ENCODE measurements at regions not wholly inside any gene's neighbourhood (a gene's known extent, or its start where the extent isn't known, plus 50 kb on each side); places are given as distances from the start of the nearest gene placed in this dataset.

GRCh38 chr2:16118611-16119590 is 178.6 kb downstream of the MYCN start:
- no peak for DNase-seq (ENCODE audit: low read depth)

- DNase-seq (ENCODE audit: low read depth) = no peak
These were observed 177.7 kb downstream of the MYCN start for GRCh38 chr2:16117791-16118610.

GRCh38 chr2:16117021-16117700 is 176.8 kb downstream of the MYCN start:
- no peak for DNase-seq (ENCODE audit: low read depth)

DNA sequence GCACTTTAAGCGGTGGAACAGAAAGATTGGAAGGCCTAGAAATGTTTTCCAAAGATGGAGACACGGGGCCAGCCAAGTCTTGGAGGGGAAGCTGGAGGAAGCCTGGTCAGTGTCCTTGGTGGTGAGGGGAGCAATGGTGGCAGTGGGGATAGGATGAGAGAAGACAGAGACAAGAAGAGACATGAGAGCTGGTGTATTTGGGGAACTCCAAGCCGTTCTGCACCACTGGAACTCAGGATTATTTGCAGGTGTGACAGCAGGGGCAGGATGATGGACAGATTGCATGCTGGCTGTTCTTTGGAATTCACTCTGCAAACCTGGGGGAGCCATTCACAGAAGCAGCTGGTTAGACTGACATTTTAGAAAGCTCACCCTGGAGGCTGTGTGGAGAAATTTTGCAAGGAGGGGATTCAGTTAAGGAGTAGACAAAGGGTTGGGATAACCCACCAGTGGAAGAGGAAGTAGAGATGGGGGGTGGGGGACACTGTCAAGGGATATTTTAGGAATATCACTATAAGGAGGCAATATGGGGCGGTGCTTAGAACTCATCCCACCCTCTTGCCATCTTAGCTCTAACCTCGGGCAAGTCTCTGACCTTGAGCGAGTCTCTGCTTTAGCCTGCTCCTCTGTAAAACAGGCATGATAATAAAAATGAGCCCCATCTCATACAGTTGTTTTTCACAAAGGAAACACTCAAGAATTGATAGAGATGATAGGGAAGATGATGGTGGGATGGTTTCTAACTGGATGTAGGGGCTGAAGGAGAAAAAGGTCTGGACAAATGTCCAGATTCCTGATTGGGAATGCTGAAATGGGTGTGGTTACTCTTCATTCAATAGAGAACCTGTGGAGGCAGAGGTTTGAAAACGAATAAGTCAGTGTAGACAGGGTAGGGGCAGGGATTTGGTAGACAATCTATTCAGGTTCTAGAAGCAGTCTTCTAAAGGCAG is 175.8 kb downstream of the MYCN start:
- DNase-seq (ENCODE audit: low read depth) = no peak

GRCh38 chr2:16115291-16115690 is 174.9 kb downstream of the MYCN start:
- no peak for DNase-seq (ENCODE audit: low read depth)

DNA sequence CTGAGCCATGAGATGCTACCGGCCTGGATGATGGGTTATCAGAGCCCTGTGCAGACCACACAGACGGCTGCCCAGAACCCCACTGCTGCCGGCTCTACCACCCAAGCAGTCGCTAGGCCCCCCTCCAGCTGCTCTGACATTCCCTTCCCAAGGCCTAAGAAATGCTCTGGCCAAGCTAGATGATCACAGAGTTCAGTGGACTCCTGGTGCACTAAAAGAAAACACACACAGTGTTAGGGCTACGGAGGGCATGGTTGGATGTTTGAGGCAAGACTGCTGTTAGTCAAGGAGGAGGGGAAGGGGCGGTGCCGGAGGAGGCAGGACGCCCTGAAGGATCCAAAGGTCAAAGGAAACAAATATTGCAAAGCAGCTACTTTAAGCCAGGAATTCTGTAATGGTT is 174.5 kb downstream of the MYCN start:
- DNase-seq (ENCODE audit: low read depth) = no peak

DNA sequence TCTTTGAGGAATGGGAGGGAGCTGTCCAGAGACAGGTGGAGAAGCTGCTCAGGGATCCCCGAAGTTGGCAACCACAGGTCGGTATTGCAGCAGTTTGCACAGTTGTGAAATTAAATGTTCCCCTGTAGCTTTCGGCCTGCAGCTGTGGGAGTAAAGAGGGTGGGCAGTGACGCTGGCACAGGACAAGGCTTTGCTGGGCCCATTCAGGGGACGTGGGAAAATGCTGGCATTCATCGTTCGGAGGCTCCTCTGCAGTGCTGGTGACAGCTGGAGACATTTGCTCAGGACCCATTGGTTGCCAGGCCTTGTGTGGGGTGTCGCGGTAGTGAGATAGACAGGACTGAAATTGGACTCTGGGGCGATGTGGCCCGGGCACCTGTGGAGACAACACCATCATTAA is 173.7 kb downstream of the MYCN start:
- no peak for DNase-seq (ENCODE audit: low read depth)

DNA sequence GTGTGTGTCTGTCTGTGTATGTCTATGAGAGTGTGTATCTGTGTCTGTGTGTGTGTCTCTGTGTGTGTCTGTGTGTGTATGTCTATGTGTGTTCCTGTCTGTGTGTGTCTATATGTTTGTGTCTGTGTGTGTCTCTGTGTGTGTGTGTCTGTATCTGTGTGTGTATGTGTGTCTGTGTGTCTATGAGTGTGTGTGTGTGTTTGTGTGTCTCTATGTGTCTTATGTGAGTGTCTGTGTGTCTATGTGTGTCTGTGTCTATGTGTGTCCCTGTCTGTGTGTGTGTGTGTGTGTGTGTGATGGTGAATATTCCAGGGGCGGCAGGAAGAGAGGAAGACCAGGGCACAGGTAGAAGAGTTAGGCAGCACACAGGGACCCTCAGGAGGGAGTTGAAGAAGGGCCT is 173.2 kb downstream of the MYCN start:
- no peak for DNase-seq (ENCODE audit: low read depth)

GRCh38 chr2:16112972-16113560 is 172.7 kb downstream of the MYCN start:
- no peak for DNase-seq (ENCODE audit: low read depth)

DNA sequence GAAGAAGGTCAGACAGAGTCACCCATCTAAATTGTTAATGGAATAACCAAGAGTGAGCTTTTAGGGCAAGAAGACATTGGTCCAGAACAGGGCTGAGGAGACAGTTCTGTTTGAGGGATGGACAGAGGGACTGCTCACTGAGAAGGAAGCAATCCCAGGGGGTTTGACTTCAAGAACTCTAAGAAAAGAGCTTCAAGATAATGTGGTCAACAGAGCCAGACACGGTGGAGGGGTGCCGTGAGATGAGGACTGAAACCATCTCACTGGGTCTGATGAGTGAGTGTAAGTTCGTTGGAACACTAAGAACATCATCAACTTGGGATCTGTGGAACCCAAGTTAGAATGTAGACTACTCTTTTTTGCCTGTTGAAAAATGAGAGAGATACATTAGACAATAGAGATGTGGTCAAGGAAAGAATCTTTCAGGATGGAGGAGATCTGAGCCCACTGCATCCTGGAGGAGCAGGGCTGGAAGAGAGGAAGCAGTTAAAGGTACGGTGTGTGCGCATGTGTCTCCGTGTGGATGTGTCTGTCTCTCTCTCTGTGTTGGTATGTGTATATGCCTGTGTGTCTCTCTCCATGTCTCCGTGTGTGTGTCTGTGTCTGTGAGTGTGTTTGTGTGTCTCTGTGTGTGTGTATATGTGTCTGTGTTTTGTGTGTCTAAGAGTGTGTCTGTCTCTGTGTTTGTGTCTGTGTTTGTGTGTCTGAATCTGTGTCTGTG is 172.1 kb downstream of the MYCN start:
- no peak for DNase-seq (ENCODE audit: low read depth)

DNA sequence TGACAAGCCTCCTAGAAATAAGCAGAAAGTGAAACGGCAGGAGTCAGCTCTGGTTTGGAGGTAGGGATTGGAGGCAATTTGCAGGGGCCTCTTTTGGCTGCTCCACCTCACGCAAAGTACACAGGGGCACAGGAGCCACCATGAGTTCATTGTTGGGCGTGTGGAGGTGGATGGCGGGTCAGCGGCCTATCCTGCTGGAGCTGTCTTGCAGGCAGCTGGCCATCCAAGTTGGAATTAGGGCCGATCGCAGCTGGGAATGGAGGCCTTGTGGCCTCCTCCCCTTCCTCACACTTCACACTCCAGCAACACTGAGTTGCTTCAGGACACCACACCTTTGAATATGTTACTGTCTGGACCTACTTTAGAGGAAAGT is 171.5 kb downstream of the MYCN start:
- DNase-seq (ENCODE audit: low read depth) = no peak

DNA sequence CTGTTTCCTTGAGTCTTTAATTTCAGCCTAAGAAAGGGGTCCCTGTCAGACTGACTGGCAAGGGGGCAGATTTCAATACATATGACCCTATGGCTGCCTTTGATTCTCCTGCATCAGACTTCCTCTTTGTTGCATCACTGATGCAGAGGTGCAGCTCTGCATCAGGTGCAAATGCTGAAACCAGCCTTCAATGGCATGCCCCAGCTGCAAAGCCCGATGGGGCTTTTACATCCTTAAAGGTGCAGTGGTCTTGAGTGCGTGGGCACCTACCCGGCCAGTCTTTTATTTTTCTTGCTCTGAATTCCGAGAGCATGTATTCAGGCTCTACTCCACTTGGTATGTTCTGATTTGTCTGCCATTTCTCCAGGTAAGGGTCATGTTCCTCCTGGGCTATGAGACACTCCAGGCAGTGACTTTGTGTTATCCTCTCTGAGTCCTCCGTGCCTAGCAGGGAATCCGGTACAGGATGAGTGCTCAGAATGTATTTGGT is 169.5 kb downstream of the MYCN start:
- no peak for DNase-seq (ENCODE audit: low read depth)

DNA sequence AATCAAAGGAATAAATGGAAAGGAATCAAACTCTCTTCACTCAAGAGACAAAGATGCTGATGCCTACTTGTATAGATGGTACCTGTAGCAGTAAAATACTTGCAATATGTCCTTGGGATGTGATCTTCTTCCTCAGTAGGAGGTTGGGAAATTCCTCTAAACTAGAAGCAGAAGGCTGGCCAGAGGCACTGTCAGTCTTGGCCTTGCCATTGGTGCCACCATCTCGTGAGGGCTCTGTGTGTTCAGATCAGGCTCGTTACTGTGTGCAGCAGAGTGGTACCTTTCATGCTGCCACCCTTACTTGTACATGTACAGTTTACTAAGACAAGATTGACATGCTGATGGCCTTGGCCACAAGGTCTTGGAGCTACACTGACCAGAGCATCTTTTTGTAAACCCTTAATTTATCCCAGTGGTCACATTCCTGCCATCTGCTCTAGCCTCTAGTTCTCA is 169.0 kb downstream of the MYCN start:
- no peak for DNase-seq (ENCODE audit: low read depth)

GRCh38 chr2:16107246-16107645 is 166.9 kb downstream of the MYCN start:
- DNase-seq (ENCODE audit: low read depth) = no peak

- no peak for DNase-seq (ENCODE audit: low read depth)
These were observed 166.3 kb downstream of the MYCN start for GRCh38 chr2:16106619-16107018.

- no peak for DNase-seq (ENCODE audit: low read depth)
These were observed 165.4 kb downstream of the MYCN start for GRCh38 chr2:16105669-16106281.

GRCh38 chr2:16104949-16105668 is 164.8 kb downstream of the MYCN start:
- no peak for DNase-seq (ENCODE audit: low read depth)

DNA sequence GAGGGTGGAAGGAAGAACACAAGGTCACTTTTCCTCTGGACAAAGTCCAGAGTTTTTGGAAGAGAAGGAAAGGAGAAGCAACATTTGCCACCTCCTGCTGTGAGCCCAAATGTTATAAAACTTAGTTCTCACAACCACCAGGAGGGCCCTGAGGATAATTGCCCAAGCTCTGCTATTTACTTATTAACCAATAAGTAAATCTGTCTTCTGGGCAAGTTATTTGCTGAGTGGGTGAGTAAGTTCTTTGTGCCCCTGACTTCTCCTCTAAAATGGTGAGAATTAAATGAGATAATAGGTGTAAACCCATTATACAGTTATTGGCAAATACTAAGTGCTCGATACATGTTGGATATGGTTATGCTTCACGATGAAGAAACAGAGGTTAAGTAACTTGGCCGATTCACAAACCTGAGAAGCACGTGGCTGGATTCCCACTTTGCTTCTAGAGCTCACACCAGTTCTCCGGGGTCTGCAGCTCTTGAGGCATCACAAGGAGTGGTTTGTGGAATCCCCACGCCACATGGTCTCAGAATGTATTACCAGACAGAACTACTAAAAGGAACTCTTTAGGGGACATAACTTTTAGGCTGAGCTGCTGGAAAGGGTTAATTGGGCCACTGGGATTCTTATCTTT is 164.1 kb downstream of the MYCN start:
- no peak for DNase-seq (ENCODE audit: low read depth)

All from amniotic epithelial cell (primary cell).